H9 (cell line): ENCODE measurements at regions not wholly inside any gene's neighbourhood (a gene's known extent, or its start where the extent isn't known, plus 50 kb on each side); places are given as distances from the start of the nearest gene placed in this dataset.

Experiments
- DNase-seq: peaks from one replicate; pipeline ENCODE4 v3.0.0-alpha.2; 2017
- H2AFZ ChIP-seq: one replicate; pipeline ENCODE4 v1.6.1; 2013; ENCODE audit warnings: mild to moderate bottlenecking, low read length, control low read depth, moderate library complexity
- H2AK5ac ChIP-seq: 2 replicates; pipeline ENCODE4 v1.6.1; 2013; ENCODE audit warnings: low read length, control low read depth, mixed read lengths; ENCODE audit not compliant: insufficient read length
- H2BK120ac ChIP-seq: one replicate; pipeline ENCODE4 v1.6.1; 2013; ENCODE audit warnings: low read depth, mild to moderate bottlenecking, low read length, control low read depth, inconsistent platforms; ENCODE audit not compliant: poor library complexity, severe bottlenecking
- H2BK12ac ChIP-seq: 2 replicates; pipeline ENCODE4 v1.6.1; 2013; ENCODE audit warnings: low read length, control low read depth, mixed read lengths, low read depth; ENCODE audit not compliant: insufficient read length
- H2BK15ac ChIP-seq: 2 replicates; pipeline ENCODE4 v1.6.1; 2013; ENCODE audit warnings: low read depth, low read length, control low read depth
- H2BK20ac ChIP-seq: one replicate; pipeline ENCODE4 v1.6.1; 2013; ENCODE audit warnings: low read depth, mild to moderate bottlenecking, low read length, control low read depth, inconsistent platforms; ENCODE audit not compliant: poor library complexity, severe bottlenecking
- H2BK5ac ChIP-seq: 2 replicates; pipeline ENCODE4 v1.6.1; 2013; ENCODE audit warnings: low read length, control low read depth, mixed read lengths; ENCODE audit not compliant: insufficient read length
- H3K14ac ChIP-seq: 2 replicates; pipeline ENCODE4 v1.6.1; 2013; ENCODE audit warnings: low read length, control low read depth; ENCODE audit not compliant: insufficient read depth
- H3K18ac ChIP-seq: 2 replicates; pipeline ENCODE4 v1.6.1; 2013; ENCODE audit warnings: low read depth, mild to moderate bottlenecking, mixed read lengths, low read length, control low read depth; ENCODE audit not compliant: insufficient read length
- H3K23ac ChIP-seq: 2 replicates; pipeline ENCODE4 v1.6.1; 2013; ENCODE audit warnings: low read length, control low read depth, mixed read lengths, low read depth; ENCODE audit not compliant: insufficient read length
- H3K23me2 ChIP-seq: 2 replicates; pipeline ENCODE4 v1.6.1; 2013; ENCODE audit warnings: low read depth, mild to moderate bottlenecking, mixed read lengths, low read length, control low read depth; ENCODE audit not compliant: insufficient read length, poor library complexity, severe bottlenecking
- H3K27ac ChIP-seq: 2 replicates; pipeline ENCODE4 v1.5.1; 2013; ENCODE audit warnings: low read length, control low read depth, mixed read lengths, low read depth; ENCODE audit not compliant: insufficient read length
- H3K27me3 ChIP-seq: 2 replicates; pipeline ENCODE4 v1.6.1; 2013; ENCODE audit warnings: low read length, control low read depth, inconsistent platforms; ENCODE audit not compliant: insufficient read depth
- H3K4ac ChIP-seq: 2 replicates; pipeline ENCODE4 v1.6.1; 2013; ENCODE audit warnings: low read depth, mild to moderate bottlenecking, control low read depth, inconsistent platforms, low read length, moderate library complexity
- H3K4me1 ChIP-seq: 2 replicates; pipeline ENCODE4 v1.6.1; 2013; ENCODE audit warnings: low read length, control low read depth, inconsistent platforms; ENCODE audit not compliant: insufficient read depth
- H3K4me2 ChIP-seq: 2 replicates; pipeline ENCODE4 v1.6.1; 2013; ENCODE audit warnings: low read length, control low read depth, mixed read lengths; ENCODE audit not compliant: insufficient read length, insufficient read depth
- H3K56ac ChIP-seq: 2 replicates; pipeline ENCODE4 v1.6.1; 2013; ENCODE audit warnings: low read depth, mild to moderate bottlenecking, mixed read lengths, low read length, control low read depth; ENCODE audit not compliant: insufficient read length
- H3K79me1 ChIP-seq: 2 replicates; pipeline ENCODE4 v1.6.1; 2013; ENCODE audit warnings: low read depth, mild to moderate bottlenecking, moderate library complexity, low read length, control low read depth, inconsistent platforms; ENCODE audit not compliant: insufficient read depth, poor library complexity, severe bottlenecking
- H3K79me2 ChIP-seq: 2 replicates; pipeline ENCODE4 v1.6.1; 2013; ENCODE audit warnings: low read length, control low read depth, inconsistent platforms; ENCODE audit not compliant: insufficient read depth
- H3K9ac ChIP-seq: 2 replicates; pipeline ENCODE4 v1.6.1; 2013; ENCODE audit warnings: low read length, control low read depth, mixed read lengths; ENCODE audit not compliant: insufficient read length; ENCODE audit errors: extremely low read depth
- H3K9me3 ChIP-seq: one replicate; pipeline ENCODE4 v1.6.1; 2013; ENCODE audit warnings: low read depth, low read length, inconsistent platforms; ENCODE audit not compliant: control insufficient read depth
- H3T11ph ChIP-seq: one replicate; pipeline ENCODE4 v1.6.1; 2013; ENCODE audit warnings: mild to moderate bottlenecking, low read length, control low read depth, inconsistent platforms
- H4K20me1 ChIP-seq: one replicate; pipeline ENCODE4 v1.6.1; 2013; ENCODE audit not compliant: control insufficient read depth, insufficient read length, insufficient read depth
- H4K5ac ChIP-seq: 2 replicates; pipeline ENCODE4 v1.6.1; 2013; ENCODE audit warnings: low read depth, mild to moderate bottlenecking, mixed read lengths, low read length, control low read depth; ENCODE audit not compliant: insufficient read length
- H4K8ac ChIP-seq: replicated peaks from 2 replicates; pipeline ENCODE4 v1.6.1; 2013; ENCODE audit warnings: low read length, control low read depth, mixed read lengths, low read depth; ENCODE audit not compliant: insufficient read length
- H4K91ac ChIP-seq: 2 replicates; pipeline ENCODE4 v1.6.1; 2013; ENCODE audit warnings: low read depth, mild to moderate bottlenecking, moderate library complexity, mixed read lengths, low read length, control low read depth; ENCODE audit not compliant: insufficient read length
- H3K27ac Mint-ChIP-seq, 3 experiments: 2 replicates in 2 of 3; 3 replicates in 1 of 3; pipeline ENCODE4 v1.8.0; 2020 to 2021; ENCODE audit warnings: mixed read lengths in 3 of 3, mild to moderate bottlenecking in 1 of 3, moderate library complexity in 1 of 3
- H3K27me3 Mint-ChIP-seq: 2 replicates; pipeline ENCODE4 v1.8.0; 2021; ENCODE audit warnings: low read depth, mild to moderate bottlenecking, moderate library complexity, mixed read lengths
- H3K36me3 Mint-ChIP-seq, 3 experiments: 2 replicates in 2 of 3; 3 replicates in 1 of 3; pipeline ENCODE4 v1.8.0; 2020 to 2021; ENCODE audit warnings: low read depth in 3 of 3, mixed read lengths in 3 of 3; ENCODE audit not compliant: insufficient read depth in 1 of 3
- H3K4me1 Mint-ChIP-seq, 2 experiments: 2 replicates each; pipeline ENCODE4 v1.8.0; 2020; ENCODE audit warnings: mixed read lengths in 2 of 2
- H3K4me3 Mint-ChIP-seq, 2 experiments: 2 replicates in 1 of 2; 3 replicates in 1 of 2; pipeline ENCODE4 v1.8.0; 2020 to 2021; ENCODE audit warnings: mild to moderate bottlenecking in 2 of 2, mixed read lengths in 2 of 2, moderate library complexity in 1 of 2
- H3K9me3 Mint-ChIP-seq, 2 experiments: 2 replicates in 1 of 2; 3 replicates in 1 of 2; pipeline ENCODE4 v1.8.0; 2020; ENCODE audit warnings: mild to moderate bottlenecking in 2 of 2, mixed read lengths in 2 of 2, moderate library complexity in 1 of 2
- CTCF ChIP-seq: fragments of 200-600 bp; sonication (generic); conservative IDR thresholded peaks from 3 replicates; pipeline ENCODE4 v1.8.0; 2021; ENCODE audit warnings: antibody characterized with exemption, mild to moderate bottlenecking
- WGBS: extraction: QIAGEN DNeasy Blood & Tissue Kit; methylation state at CpG from one replicate; pipeline ENCODE4 v1.1.7; 2013; ENCODE audit warnings: missing lambda C conversion rate, low lambda C conversion rate, mixed read lengths; ENCODE audit not compliant: insufficient read length; ENCODE audit errors: extremely low coverage; 5-methylcytosine and 5-hydroxymethylcytosine counted together

DNA sequence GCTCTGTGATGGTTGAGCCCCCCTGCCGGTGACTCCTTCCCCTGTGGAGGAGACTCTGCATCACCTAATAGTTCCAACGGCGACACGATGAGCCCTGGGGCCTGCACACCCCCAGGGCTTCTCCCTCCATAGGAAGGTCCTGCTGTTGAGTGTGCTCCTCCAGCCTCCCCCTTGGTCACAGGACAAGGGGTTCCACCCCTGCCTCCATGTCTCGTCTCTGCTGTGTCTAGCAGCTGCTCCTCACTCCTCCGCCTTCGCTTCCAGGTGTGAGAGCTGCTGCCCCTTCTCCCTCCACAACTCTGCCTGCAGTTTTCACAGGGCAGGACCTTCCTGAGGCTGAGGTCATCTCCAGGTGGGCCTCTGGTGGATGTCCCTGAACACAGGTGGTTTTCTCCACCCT is 1416.1 kb downstream of the TBC1D22A start:
- H3K27ac Mint-ChIP-seq: no peak overlapping the region; a peak in 1 of 7 replicates
- Histone ChIP-seq H3K14ac (no peak overlapping the region), H3K9me3 (no peaks in the 10 kb centered on the region), H3K23ac (no peak overlapping the region), H4K8ac (no peak overlapping the region), H4K5ac (no peak overlapping the region), H3K27ac (no peak overlapping the region), H3K23me2 (no peaks in the 10 kb centered on the region), H3K9ac (no peak overlapping the region), H2BK5ac (no peak overlapping the region), H3K79me2 (no peaks in the 10 kb centered on the region), H3T11ph (no peak overlapping the region), H3K56ac (no peak overlapping the region), H3K27me3 (no peaks in the 10 kb centered on the region), H2AK5ac (no peak overlapping the region), H4K20me1 (no peaks in the 10 kb centered on the region), H3K4me1 (no peaks in the 10 kb centered on the region; the same call in 1 of the 2 replicates), H2BK120ac (no peak overlapping the region), H4K91ac (no peak overlapping the region), H2BK20ac (no peak overlapping the region), H3K4me2 (no peak overlapping the region), H3K4ac (no peak overlapping the region), H3K79me1 (no peaks in the 10 kb centered on the region), H2BK12ac (no peak overlapping the region), H2AFZ (no peak overlapping the region), H3K18ac (no peak overlapping the region), H2BK15ac (no peak overlapping the region)
- H3K4me3 Mint-ChIP-seq: no peak overlapping the region
- no peak for TF ChIP-seq CTCF
- peaks cover 0 to 2% (median 0%) of the 10 kb centered on the region in 3 experiments; a peak in 1 of 7 replicates for H3K36me3 Mint-ChIP-seq
- H3K4me1 Mint-ChIP-seq: peaks cover 3 to 6% of the 10 kb centered on the region in 2 experiments; a peak in 2 of 4 replicates
- DNase-seq: peak; percentile 12
- H3K9me3 Mint-ChIP-seq: no peaks in the 10 kb centered on the region; a peak in 1 of 5 replicates
- peaks cover 17% of the 10 kb centered on the region for H3K27me3 Mint-ChIP-seq
- no CpG with 5 or more reads among the region's 7 CpGs for WGBS
